ENCODE measurements at regions not wholly inside any gene's neighbourhood (a gene's known extent, or its start where the extent isn't known, plus 50 kb on each side); places are given as distances from the start of the nearest gene placed in this dataset.
"Not testable (repeated sequence)": the region's sequence is repeated elsewhere in the genome, so short reads cannot be mapped to it uniquely, and the experiment has no call there.

GRCh38 chr2:125371867-125372266 lies 1284.1 kb upstream of the GYPC start:
- DNase-seq: no peak

DNA sequence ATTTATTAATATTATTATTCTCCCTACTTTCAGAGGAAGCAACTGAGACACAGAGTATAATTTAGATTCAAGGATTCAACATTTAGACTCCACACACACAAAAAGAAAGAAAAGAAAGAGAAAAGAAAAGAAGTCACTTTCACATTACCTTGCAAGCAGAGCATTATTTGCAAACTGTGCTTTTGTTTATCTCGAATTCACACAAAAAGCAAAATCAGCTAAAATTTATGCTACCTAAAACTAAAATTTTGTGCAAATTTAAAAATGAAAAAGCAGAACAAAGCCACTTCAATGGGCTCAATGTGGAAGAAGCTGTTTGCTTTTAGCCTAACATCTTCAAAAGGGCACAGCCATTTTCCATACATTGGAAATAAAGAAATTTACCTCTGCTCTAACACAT lies 1282.7 kb upstream of the GYPC start:
- DNase-seq: no peak

- no peak for DNase-seq
These were observed 1269.9 kb upstream of the GYPC start for GRCh38 chr2:125386074-125386473.

- no peak for DNase-seq
These were observed 1258.3 kb upstream of the GYPC start for GRCh38 chr2:125397535-125398251.

DNA sequence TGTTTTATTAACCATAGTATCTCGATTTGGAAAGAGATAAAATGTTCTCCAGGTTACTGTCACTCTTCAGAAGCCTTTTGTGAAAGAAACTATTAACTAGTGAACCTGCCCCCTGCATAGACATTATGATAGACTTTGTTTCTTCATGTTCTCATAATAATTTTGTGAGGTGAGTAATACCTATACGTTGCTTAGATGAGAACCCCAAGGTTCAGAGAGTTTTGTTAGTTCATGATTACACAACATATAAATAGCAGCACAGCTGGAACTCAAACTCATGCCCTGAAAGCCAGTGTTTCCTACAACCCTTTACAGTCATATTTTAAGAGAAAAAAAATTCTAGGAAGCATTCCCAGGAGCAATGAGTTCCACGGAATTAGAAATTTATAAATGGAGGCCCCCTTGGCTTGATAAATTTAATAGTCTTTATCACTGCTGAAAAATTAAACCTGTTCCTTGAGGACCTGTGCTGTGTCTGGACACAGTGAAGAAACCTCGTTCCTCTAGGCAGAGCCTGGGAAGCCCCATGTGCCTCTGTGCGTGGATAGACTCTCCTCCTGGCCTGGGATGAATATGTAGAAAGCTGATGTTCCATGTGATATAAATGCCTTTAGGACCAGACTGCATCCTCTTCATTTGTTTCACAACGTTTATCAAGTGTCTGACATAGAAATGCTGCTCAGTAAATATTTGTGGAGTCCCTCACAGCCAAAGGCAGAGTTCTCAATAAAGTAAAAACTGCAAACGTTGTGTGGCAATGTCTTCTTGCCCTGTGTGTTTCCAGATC lies 1257.0 kb upstream of the GYPC start:
- no peak for DNase-seq

DNA sequence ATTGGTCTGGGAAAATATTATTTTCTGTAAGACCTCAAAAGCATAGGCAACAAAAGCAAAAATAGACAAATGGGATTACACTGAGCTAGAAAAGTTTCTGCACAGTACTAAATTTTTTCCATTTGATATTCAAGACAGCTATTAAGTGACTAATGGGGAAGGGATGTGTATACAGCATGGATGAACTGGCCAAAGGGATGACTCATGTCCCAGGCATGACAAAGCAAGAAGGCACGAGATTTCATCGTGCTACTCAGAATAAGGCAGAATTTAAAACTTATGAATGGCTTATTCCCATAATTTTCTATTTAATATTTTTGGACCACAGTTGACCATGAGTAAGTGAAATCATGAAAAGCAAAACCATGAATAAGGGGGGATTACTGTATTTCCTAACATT lies 1250.1 kb upstream of the GYPC start:
- no peak for DNase-seq

DNA sequence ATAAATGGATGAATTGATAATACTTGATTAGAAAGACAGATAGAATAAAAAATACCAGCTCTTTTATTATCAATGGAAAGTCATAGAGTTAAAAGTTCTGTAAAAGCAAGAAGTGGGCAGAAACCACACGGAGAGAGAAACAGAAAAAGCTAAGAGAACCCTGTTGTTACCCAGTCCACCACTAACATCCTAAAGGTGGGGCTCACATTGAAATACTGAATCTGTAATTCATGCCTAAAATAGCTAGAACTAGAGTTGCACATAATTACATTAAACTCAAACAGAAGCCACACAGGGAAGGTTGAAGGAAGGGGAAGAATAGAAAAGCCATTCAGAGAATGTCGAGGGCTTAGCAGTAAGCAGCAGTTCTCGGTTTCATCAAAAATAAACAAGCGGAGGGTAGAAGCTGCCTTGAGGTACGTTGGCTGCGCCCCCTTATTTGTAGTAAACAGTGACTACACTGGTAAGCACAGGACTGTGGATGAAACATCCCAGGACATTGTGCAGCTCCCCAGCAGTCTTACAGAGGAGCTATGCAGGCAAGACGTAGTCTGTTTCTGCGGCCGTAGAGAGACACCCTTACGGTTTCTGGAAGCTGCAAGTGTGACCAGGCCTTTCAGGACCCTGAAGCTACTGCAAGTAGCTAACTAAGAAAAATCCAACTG lies 1247.0 kb upstream of the GYPC start:
- DNase-seq: no peak

GRCh38 chr2:125418483-125418882 lies 1237.5 kb upstream of the GYPC start:
- DNase-seq: no peak

- DNase-seq: not testable (repeated sequence)
These were observed 1233.7 kb upstream of the GYPC start for GRCh38 chr2:125422198-125422770.

- DNase-seq: no peak
These were observed 1231.6 kb upstream of the GYPC start for GRCh38 chr2:125424266-125424785.

DNA sequence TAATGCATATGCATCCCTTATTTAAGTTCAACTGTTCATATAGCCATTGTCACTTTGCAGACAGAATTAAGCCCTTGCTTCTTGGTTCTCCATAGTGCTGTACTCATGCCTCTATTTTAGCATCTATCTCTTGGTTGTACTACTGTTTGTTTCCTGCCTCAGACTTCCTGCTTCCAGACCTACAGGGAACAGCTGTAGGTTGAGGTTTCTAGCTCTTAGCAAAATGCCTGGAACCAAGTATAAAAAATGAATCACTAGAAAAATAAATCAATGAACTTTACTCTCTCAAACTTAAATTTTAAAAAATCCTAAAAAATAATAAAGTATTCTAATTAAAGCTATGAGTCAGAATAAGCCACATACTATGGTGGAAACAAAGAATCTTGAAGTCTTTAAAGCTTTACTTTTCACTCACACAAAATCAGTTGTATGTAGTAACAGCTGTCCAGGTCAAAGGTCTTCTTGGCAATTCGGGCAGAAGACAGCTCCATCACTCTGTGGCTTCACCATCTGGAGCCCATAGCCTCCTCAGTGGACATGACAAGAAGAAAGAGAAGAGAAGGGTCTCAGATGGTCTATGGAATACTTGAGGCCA lies 1228.1 kb upstream of the GYPC start:
- DNase-seq: no peak

DNA sequence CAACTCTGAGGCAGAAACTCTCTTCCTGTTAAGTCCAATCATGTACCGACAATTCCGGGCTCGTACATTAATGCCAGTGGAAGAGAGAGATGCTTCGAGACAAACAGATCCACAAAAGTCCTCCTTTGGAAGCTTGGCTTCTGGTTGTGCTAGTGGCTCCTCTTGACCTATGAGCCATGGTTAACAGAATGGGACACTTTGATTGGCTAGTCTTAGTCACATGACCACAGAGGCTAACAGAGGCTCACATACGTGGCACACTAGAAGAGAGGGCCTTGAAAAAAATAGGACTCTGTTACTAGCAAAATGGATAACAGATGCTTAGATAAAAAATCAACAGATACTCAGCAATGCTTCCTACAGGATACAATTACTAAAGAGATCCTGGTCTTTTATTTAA lies 1211.9 kb upstream of the GYPC start:
- no peak for DNase-seq

- DNase-seq: no peak
These were observed 1210.5 kb upstream of the GYPC start for GRCh38 chr2:125445495-125445894.

GRCh38 chr2:125450092-125450491 lies 1205.9 kb upstream of the GYPC start:
- DNase-seq: no peak

DNA sequence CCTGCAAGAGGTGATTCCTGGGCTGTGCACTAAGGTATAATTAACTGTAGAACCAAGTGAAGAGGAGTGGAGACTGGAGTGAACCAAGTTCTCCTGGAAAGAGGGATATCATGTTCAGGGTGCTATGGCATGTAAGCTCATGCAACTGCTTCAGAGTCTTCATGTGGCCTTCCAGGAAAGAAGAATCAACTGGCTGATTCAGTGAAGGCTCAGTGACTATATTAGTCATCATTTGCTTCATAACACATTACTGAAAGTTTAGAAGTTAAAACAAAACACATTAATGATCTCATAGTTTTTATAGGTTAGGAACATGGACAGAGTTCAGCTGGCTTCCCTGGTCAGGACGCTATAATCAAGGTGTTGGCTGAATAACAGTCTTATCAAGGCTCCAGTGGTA lies 1200.8 kb upstream of the GYPC start:
- no peak for DNase-seq

DNA sequence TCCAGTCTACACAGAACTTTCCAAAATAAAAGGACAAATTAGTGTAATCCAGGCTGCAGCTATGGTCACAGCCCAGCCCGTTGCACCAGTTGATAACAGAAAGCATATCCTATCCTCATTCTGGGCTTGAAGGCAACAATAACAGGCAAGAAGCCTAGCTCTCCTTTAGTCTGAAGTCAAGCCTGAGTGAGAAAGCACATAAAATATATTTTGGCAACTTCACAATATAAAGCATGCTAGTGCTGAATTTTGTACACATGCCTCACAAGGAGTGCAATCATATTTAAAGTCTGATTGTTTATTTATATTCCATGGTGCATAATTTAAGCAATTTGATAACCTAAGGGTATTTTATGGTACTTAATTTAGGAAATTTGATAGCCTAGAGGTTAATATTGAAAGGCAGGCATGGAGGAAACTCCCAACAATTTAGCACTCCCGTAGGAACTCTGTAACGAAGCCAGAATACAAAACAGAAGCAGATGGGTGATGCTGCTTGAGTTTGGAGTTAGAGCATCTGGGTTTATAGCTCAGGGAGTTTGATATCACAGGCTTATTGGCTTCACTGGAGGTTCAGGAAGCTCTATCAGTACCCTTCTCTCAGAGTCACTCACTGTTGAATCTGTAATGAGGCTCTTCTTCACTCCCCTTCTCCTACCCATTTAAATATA lies 1199.1 kb upstream of the GYPC start:
- DNase-seq: no peak

- DNase-seq: no peak
These were observed 1184.0 kb upstream of the GYPC start for GRCh38 chr2:125471963-125472362.

DNA sequence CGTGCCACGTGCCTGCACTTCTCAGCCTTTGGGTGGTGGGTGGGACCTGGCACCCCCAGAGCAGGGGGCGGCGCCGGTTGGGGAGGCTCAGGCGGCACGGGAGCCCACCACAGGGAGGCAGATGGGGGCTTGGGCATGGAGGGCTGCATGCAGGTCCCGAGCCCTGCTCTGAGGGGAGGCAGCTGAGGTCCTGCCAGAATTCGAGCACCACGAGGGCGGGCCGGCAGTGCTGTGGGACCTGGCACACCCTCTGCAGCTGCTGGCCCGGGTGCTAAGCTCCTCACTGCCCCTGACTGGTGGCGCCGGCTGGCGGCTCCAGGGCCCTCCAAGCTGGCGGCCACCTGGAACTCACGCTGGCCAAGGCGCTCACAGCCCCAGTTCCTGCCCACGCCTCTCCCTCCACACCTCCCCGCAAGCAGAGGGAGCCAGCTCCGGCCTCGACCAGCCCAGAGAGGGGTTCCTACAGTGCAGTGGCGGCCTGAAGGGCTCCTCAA lies 1176.8 kb upstream of the GYPC start:
- DNase-seq: no peak

DNA sequence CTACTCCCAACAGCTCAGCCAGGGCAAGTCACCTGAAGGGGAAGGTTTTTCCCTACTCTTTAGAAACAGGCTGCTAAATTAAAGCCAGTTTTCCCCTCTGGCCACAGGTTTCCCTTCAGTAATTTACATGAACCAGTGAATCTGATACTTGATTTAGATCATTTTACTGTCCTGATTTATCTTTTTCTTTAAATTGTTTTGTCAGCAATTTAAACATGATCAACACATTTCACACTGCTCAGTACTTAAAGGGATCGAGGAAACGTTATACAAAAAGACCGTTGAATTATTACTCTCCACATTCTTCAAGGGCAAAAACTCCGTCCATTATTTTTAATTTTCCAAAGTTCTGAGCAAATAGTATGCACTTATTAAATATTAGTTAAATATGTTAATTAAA lies 1165.7 kb upstream of the GYPC start:
- no peak for DNase-seq

GRCh38 chr2:125491663-125492062 lies 1164.3 kb upstream of the GYPC start:
- DNase-seq: no peak

- DNase-seq: no peak
These were observed 1143.6 kb upstream of the GYPC start for GRCh38 chr2:125512313-125512712.

GRCh38 chr2:125516496-125517109 lies 1139.4 kb upstream of the GYPC start:
- DNase-seq: no peak

Measured in activated naive CD4-positive, alpha-beta T cell (primary cell).